CD4-positive, alpha-beta T cell treated with Interleukin-21 for 1 hour (primary cell): ENCODE measurements at regions not wholly inside any gene's neighbourhood (a gene's known extent, or its start where the extent isn't known, plus 50 kb on each side); places are given as distances from the start of the nearest gene placed in this dataset.

Experiments
- DNase-seq: peaks from one replicate; pipeline ENCODE4 v3.0.0-alpha.2; 2020

DNA sequence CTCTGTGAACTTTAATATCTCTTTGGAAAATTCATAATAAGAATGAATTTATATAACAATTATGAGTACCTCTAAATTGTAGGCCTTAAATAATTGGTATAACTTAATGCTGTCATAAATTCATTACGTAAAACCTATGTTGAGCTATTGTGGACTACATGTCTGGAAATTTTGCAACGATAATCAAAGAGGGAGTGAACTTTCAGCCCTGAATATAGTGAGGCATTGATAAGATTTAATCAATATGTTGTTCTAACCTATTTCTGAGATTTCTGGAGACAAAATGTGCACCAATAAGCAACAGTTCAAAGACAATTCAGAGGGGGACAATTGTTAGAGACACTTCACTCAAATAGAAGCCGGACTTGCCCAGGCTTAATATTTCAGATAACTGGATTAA lies 499.4 kb downstream of the ELAVL2 start:
- DNase-seq = no peak

DNA sequence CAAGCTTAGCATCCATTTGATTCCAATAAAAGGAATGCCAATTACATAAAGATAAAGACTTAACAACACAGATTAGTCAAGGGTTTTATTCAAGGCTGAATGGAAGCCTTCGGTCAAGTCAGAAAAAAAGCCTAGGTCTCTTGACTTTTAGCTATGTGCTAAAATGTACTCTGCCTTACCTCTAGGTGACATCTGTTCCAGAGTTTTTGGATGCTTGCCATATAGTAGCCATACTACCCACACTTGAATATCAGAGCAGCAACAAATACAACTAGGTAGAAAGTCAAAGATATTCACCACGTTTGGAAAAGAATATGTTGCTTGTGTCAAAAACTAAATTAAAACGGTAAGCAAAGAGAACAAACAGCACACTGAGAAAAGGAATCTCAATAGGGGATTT lies 484.7 kb downstream of the ELAVL2 start:
- DNase-seq = no peak

DNA sequence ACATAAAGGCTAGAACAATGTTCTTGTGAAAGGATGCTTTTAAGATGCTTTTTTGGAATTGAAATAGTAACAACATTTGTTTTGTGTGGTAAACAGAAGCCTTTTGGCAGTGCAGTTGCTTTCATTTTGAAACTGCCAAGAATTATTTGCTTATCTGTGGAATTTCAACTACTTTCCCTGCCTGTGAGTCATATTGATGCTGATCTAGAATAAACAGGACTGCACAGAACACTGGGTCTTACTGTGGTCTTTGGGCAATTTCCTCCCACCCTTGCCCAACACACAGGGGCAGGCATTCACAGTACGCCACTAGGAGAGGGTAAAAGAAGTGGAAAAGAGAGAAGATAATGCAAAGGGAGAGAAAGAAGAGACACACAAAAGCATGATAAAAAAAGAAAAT lies 483.7 kb downstream of the ELAVL2 start:
- DNase-seq = no peak

DNA sequence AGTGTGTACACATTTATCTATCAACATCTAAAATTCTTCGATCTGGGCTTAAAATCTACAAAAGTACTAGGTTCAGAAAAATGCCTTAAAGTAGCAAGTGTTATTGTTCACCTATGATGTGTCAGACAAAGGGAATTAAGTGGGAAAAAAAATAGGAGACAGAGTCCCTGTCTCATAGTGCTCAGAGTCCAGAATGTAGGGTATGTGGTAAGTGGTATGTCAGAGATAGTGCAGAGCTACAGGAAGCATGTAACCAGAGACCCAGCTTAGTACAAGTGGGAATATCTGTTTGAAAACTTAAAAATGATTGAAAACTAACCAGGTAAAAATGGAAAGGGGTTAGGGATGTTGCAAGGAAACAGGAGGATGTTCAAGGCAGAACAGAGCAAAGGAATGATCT lies 482.8 kb downstream of the ELAVL2 start:
- no peak for DNase-seq

DNA sequence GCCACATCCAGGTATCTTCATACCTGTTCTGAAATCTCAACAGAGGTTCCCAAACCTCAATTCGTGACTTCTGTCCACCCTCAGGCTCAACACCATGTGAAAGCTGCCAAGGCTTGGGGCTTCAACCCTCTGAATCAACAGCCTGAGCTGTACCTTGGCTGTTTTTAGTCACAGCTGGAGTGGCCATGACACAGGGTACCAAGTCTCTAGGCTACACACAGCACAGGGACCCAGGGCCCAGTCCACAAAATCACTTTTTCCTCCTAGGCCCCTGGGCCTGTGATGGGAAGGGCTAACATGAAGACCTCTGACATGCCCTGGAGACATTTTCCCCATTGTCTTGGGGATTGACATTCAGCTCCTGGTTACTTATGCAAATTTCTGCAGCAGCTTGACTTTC lies 464.9 kb downstream of the ELAVL2 start:
- no peak for DNase-seq

DNA sequence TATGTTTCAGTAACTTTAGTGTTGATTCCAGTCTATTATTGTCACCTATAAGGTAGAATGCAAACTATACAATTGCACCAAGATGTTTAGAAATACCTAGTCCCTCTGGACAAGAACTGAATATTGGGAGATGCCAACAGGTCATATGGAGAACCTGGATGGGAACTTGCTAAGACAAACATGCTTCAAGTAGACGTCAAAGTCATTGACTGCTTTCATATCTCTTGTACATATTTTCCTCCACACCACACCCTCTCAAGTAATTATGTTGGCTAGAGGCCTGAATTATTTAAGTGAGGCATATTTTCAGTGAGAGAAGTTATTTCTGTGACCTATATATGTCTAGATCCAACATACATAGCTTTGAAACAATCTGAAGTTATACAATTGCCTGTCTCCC lies 453.3 kb downstream of the ELAVL2 start:
- no peak for DNase-seq

DNA sequence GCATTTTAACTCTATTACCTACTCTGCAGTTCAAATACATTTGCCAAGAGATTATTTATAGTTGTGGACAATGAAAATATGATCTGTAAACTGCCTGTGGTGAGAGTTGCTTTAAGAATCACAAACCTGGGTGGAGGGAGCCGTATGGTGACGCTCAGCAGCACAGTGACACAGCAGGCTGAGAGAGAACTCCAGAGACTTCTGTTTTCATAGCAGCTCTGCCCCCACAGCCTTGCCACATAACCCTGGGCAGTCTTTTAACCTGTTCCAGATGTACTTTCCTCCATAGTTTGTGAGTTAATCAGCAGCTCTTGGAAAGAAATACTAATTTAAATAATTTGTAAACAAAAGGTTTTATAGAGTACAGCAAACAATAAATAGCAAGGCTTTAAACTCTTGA lies 450.5 kb downstream of the ELAVL2 start:
- DNase-seq = no peak

DNA sequence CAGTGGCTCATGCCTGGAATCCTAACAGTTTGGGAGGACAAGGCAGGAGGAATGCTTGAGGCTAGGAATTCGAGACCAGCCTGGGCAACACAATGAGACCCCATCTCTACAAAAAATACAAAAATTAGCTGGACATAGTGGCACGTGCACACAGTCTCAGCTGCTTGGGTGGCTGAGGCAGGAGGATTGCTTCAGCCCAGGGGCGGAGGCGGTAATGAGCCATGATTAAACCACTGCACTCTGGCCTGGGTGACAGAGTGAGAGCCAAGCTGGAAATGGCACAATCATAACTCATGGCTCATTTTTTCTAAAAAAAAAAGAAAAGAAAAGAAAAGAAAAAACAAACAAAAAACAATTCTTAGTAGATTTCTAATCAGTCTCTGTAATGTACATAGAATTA lies 446.2 kb downstream of the ELAVL2 start:
- DNase-seq = no peak

DNA sequence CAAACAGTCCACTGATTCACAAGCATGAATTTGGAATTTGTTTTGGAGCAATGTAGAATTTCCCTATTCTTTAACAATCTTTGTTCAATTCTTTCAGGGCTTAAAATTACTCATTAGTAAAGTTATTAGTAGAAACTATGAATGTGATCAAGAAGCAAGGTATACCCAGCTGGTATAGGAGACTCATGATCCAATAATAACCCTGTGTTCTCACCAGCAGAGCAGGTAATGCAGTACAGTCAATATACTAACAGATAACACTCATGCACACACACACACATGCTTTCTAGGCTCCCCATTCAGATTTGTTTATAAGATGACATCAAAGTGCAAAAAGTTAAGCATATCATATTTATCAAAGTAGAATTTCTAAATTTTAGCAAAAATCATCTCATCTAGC lies 445.2 kb downstream of the ELAVL2 start:
- no peak for DNase-seq

DNA sequence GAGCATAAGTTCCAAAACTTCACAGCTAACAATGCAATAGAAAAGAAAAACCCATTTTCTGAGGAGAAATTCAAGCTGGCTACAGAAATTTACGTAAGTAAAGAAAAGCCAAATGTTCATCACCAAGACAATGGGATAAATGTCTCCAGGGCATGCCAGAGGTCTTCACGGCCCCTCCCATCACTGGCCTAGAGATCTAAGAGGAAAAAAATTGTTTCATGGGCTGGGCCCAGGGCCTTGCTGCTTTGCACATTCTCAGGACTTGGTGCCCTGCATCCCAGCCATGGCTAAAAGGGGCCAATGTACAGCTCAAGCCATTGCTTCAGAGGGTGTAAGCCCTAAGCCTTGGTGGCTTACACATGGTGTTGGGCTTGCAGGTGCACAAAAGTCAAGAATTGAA lies 443.6 kb downstream of the ELAVL2 start:
- DNase-seq = no peak

DNA sequence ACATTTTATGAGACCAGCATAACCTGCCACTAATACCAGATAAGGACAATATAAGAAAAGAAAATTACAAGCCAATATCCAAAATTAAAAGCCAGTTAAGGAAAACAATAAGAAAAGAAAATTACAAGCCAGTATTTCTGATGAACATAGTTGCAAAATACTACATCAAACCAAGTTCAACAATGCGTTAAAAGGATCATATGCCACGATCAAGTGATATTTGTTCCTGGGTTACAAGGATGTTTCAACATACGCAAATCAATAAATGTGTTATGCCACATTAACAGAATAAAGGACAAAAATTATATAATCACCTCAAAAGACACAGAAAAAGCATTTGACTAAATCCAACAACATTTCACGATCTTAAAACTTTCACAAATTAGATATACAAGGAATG lies 431.9 kb downstream of the ELAVL2 start:
- no peak for DNase-seq

DNA sequence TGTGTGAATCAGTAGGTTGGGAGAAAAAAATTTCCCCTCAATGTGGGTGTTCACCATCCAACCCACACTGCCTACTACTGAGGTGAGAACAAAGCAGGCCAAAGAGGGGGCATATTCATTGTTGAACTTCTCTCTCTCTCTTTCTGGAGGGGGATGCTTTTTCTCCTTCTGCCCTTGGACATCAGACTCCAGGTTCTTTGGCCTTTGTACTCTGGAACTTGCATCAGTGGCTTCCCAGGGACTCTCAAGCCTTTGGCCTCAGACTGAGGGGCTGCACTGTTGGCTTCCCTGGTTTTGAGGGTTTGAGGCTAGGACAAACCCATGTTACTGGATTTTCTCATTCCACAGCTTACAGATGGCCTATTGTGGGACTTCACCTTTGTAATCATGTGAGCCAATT lies 417.2 kb downstream of the ELAVL2 start:
- DNase-seq = no peak

DNA sequence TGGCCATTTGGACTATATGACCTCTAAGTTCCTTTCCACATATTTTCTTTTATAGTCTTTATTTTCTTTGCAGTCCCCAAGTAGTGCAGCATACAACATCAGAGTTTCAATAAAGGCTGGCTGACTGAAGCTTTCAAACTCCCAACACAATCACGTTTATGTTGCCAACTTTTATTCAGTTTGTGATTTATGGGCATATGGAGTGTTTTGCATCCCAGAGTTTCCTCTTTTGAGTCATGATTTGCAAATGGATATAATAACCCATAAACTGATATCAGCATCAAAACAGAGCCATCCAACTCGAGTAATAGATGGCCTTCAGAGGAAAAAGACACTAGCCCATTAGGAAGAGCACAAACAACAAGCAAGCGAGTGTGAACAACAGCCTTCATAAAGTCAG lies 414.0 kb downstream of the ELAVL2 start:
- no peak for DNase-seq

DNA sequence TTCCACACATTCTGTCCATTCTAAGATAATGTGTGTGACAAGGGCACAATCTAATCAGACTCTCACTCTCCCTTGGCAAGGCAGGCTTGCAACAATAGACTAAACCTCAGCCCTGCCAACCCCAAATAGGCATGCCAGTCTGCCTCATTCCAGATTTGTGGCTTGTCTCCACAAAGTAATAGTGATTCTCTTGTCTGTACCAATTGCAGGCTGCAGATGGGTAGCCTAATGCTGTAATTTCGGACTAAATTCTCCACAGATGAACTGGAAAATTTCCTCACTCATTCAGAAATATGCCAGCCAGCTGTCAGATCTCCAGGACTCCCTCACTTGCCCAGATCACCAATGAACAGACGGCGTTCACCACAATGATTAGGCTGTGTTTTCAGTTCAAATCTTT lies 413.6 kb downstream of the ELAVL2 start:
- DNase-seq = no peak

DNA sequence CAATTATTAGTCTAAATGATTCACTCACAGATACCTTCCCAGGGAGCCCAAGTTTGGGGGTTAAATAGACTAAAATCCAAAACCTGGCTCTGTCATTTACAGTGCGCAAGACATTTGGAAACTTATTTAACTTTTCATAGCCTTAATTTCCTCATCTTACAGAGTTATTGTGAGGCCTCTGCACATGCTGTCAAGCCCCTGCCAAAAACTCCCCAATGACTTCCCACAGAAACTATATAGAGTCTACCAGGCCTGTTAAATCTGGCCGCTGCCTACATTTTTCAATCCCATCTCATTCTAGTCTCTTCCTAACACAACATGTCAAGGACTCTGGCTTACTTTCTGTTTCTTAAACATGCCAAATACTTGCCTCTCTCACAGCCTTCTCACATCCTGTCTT lies 412.5 kb downstream of the ELAVL2 start:
- no peak for DNase-seq

DNA sequence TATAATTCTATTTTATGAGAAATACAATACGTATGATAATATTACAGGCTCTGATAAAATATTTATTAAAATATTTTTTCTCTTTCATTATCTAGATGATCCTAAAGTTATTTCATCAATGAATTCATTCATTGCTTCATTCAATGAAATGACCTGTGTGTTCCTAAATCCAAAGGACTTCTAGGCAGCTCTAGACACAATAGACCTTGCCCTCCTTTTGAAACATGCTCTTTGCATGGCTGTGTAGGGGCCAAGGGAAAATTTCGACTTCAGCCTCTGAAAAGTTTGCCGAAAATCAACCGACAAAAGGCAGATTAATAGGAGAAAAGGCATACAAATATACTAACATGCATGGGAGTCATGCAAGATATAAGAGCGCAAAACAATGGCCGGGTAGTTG lies 402.0 kb downstream of the ELAVL2 start:
- DNase-seq = no peak

DNA sequence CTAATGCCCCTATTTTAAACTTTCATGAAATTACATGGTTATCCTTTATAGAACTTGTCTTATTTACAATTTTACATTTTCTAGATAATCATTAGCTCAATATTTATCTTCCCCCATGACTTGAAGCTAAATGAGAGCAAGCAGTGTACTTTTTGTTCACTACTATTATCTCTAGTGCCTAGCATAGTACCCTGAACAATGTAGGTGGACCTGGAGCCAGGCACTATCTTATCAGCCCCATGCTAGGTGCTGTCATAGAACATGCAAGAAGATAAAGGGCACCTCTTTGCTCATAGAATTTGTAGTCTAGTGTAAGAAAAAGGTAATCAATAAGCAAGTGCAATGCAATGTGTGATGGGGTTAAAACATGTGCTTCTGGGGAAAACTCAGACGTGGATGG lies 399.9 kb downstream of the ELAVL2 start:
- DNase-seq = no peak

DNA sequence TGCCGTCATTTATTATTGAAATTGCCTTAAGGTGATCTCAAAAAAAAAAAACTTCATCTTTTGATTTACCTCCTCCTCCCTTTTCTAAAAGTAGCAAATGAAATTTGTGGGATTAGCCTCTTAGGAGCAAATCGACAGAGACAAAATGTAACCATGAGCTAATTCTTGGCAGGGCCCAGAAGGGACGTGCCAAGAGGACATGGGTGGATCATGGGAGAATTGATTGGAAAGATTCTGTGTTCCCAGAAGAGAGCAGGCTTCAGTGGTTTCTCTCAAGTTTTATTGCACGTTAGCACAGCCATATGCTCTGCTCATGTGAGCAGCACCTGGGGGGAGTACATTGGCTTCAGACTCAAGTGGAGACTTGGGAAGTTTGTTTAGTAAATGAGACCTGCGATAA lies 394.6 kb downstream of the ELAVL2 start:
- DNase-seq = no peak

DNA sequence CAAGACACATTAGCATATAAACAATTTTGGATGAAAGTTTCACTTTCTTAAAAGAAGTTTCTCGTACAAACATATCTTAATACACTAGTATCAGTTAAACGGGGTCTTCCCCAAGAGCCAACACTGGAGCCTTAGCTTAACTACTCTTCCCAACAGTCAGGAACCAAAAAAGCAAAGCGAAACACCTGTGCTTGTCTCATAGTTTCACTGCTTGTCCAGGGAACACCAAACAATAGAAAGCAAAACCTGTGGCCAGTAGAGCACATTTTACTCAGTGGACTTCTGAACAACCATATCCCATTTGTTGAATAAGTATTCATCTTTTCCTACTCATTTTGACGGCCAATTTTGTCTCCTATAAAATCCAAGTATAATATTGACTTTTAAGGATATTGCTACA lies 391.4 kb downstream of the ELAVL2 start:
- DNase-seq = no peak

DNA sequence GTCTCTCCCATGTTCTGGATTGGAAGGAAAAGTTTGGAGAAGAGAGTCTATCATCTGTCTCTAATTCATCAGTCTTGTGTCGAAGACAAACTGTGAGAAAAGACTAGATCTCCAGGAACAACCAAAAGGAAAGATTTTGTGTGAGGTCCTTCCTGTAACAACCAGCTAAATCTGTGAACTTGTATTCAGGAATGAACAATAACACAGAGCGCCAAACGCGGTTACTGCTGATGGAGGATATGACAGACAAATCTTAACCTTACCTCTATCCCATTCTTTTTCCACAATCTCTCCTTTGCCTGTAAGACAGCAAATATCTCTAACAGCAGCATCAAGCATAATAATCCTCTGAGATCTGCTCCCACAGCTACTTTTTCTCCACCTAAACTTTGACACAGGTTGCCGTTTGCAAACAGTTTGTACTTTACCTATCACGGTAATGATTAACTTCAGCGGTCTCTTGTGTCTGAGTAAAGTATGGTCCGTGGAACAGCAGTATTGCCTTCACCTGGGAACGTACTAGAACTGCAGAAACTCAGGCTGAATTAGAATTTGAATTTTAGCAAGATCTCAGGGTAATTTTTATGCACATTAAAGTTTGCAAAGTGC lies 387.6 kb downstream of the ELAVL2 start:
- no peak for DNase-seq

DNA sequence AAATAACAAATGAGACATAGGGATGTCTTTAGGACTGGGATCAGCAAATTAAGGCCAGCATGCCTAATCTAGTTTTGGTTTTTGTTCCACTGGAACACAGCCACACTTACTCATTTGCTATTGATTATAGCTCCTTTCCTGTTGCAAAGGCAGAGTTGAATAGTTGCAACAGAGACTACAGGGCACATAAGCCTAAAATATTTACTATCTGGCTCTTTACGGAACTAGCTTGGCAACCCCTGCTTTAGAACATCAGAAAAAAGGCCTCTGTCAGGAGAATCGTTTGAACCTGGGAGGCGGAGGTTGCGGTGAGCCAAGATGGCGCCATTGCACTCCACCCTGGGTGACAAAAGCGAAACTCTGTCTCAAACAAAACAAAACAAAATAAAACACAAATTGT lies 384.8 kb downstream of the ELAVL2 start:
- DNase-seq = no peak

DNA sequence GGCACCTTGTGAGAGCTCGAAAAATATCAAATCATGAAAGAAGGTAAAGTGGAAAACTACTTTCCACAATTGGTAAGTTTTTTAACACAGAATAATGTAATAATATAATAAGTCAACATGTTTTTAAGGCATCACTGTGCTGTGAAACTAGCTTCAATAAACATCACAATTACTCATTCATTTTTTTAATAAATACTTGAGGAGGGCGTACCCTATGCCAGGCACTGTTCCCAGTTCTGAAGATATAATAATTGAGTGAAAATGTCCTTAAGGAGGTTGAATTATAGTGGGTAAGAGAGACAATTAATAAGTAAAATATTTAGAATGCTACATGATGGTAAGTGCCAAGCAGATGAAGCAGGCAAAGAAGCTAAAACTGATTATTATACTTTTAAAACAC lies 381.4 kb downstream of the ELAVL2 start:
- no peak for DNase-seq

DNA sequence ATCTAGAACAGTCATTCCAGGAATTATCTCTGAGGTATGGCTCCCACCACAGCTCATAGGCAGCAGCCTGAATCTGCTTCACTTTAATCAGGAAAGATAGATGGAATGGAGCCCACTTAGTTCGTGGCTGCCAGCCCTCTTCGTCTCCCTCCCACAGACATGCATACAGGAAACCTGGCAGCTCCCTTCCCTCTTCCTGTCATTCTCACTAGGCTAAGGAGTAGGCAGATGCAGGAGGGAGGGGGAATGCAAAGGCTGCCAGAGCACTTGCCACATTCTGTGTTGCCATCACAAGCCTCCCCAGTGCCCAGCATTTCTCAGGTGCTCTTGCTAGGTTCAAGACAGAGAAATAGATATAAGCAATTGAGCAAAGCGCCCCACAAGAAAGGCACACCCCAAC lies 378.9 kb downstream of the ELAVL2 start:
- no peak for DNase-seq

DNA sequence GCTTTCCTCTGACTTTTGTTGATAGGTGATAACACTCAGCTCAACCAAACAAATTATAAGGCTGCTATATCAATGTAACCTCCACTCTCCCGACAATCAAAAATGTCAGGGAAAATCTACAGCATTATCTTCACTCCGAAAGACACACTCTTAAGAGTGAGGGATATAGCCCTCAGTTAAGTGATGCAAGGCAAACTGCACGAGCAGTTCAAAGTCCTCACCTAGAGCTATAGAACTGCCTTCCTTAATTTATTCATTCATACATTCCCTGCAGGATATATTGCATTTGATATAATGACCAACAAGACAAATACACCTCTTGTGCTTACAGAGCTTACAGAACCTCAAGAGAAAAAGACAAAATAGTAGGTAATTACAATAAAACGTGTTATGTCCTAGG lies 378.1 kb downstream of the ELAVL2 start:
- DNase-seq = no peak

DNA sequence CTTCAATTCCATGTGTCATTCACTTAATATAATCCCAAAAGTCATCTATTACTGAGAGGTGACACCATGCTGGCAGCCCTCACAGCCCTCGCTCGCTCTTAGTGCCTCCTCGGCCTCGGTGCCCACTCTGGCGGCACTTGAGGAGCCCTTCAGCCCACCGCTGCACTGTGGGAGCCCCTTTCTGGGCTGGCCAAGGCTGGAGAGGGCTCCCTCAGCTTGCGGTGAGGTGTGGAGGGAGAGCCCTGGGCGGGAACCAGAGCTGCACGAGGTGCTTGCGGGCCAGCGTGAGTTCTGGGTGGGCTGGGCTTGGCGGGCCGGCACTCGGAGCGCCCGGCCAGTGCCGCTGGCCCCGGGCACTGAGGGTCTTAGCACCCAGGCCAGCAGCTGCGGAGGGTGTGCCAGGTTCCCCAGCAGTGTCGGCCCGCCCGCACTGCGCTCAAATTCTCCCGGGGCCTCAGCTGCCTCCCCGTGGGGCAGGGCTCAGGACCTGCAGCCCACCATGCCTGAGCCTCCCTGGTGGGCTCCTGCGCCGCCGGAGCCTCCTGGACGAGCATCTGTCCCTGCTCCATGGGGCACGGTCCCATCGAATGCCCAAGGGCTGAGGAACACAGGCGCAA lies 374.1 kb downstream of the ELAVL2 start:
- no peak for DNase-seq

DNA sequence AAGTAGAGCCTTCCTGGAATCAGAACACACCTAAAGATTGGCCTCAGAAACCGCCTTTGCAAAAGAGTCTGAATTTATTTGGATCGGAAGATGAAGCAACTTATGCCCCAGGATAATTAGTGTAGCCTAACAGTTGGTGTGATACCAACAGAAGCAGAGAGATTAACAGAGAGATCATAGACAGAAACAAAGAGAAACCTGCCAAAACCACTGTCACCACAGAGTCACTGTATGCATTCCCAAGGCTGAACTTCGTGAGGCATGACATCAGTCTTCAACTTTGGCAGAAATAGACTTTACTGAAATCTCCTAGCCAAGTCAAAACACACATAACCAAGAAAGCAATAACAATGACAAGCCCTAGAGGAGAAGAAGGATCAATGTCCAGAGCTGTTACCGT lies 361.8 kb downstream of the ELAVL2 start:
- DNase-seq = no peak
